ENCODE measurements at regions not wholly inside any gene's neighbourhood (a gene's known extent, or its start where the extent isn't known, plus 50 kb on each side); places are given as distances from the start of the nearest gene placed in this dataset.
"Not testable (repeated sequence)": the region's sequence is repeated elsewhere in the genome, so short reads cannot be mapped to it uniquely, and the experiment has no call there.

- DNase-seq (ENCODE audit: low read depth), result peak; percentile 92
- TF ChIP-seq CTCF (conservative IDR thresholded peaks at IDR 0.05; ENCODE audit: low read depth, low read length), result no peak
- H3K4me3 ChIP-seq (ENCODE audit: low read length), result no peak overlapping the region
These were observed 115.8 kb upstream of the PLCL2 start for GRCh38 chr3:16768956-16769355.

GRCh38 chr3:16769525-16769924, 115.2 kb upstream of the PLCL2 start:
- no peak overlapping the region for H3K4me3 ChIP-seq (ENCODE audit: low read length)
- no peak for DNase-seq (ENCODE audit: low read depth)
- TF ChIP-seq CTCF (conservative IDR thresholded peaks at IDR 0.05; ENCODE audit: low read depth, low read length), result no peak

GRCh38 chr3:16770021-16770420, 114.7 kb upstream of the PLCL2 start:
- no peak for TF ChIP-seq CTCF (conservative IDR thresholded peaks at IDR 0.05; ENCODE audit: low read depth, low read length)
- no peak overlapping the region for H3K4me3 ChIP-seq (ENCODE audit: low read length)
- peak; percentile 48 for DNase-seq (ENCODE audit: low read depth)

GRCh38 chr3:16770792-16771191, 114.0 kb upstream of the PLCL2 start:
- TF ChIP-seq CTCF (conservative IDR thresholded peaks at IDR 0.05; ENCODE audit: low read depth, low read length), result no peak

GRCh38 chr3:16773594-16773993, 111.2 kb upstream of the PLCL2 start:
- not testable (repeated sequence) for H3K4me3 ChIP-seq (ENCODE audit: low read length); DNase-seq (ENCODE audit: low read depth)

More at GRCh38 chr3:16770792-16771191, 114.0 kb upstream of the PLCL2 start:
- H3K4me3 ChIP-seq (ENCODE audit: low read length), result no peak overlapping the region
- DNase-seq (ENCODE audit: low read depth), result no peak

- not testable (repeated sequence) for H3K4me3 ChIP-seq (ENCODE audit: low read length); DNase-seq (ENCODE audit: low read depth)
These were observed 110.2 kb upstream of the PLCL2 start for GRCh38 chr3:16774536-16774935.

- DNase-seq (ENCODE audit: low read depth), result no peak
- no peak overlapping the region for H3K4me3 ChIP-seq (ENCODE audit: low read length)
- no peak for TF ChIP-seq CTCF (conservative IDR thresholded peaks at IDR 0.05; ENCODE audit: low read depth, low read length)
These were observed 99.8 kb upstream of the PLCL2 start for GRCh38 chr3:16784973-16785372.

GRCh38 chr3:16785465-16785864, 99.3 kb upstream of the PLCL2 start:
- no peak for TF ChIP-seq CTCF (conservative IDR thresholded peaks at IDR 0.05; ENCODE audit: low read depth, low read length)
- no peak overlapping the region for H3K4me3 ChIP-seq (ENCODE audit: low read length)
- DNase-seq (ENCODE audit: low read depth), result no peak

Data from retinal pigment epithelial cell (primary cell).